Type B pancreatic cell (in vitro differentiated cells): ENCODE measurements at regions not wholly inside any gene's neighbourhood (a gene's known extent, or its start where the extent isn't known, plus 50 kb on each side); places are given as distances from the start of the nearest gene placed in this dataset.
A peak's percentile ranks its signal among the peaks of the same experiment; 100 is the strongest.

Source experiments
- DNase-seq: peaks from one replicate; pipeline ENCODE4 v3.0.0; 2021; ENCODE audit warnings: mixed read lengths; ENCODE audit not compliant: unreplicated experiment; ENCODE audit errors: extremely low spot score
- H3K27ac Mint-ChIP-seq: 2 replicates; pipeline ENCODE4 v1.8.0; 2021; ENCODE audit warnings: mild to moderate bottlenecking, mixed read lengths
- H3K27me3 Mint-ChIP-seq: 2 replicates; pipeline ENCODE4 v1.8.0; 2021; ENCODE audit warnings: mixed read lengths
- H3K36me3 Mint-ChIP-seq: 2 replicates; pipeline ENCODE4 v1.8.0; 2021; ENCODE audit warnings: mixed read lengths
- H3K4me1 Mint-ChIP-seq: one replicate; pipeline ENCODE4 v1.8.0; 2021; ENCODE audit warnings: mixed read lengths; ENCODE audit not compliant: unreplicated experiment
- H3K4me3 Mint-ChIP-seq: 2 replicates; pipeline ENCODE4 v1.8.0; 2021; ENCODE audit warnings: mild to moderate bottlenecking, mixed read lengths
- H3K9me3 Mint-ChIP-seq: 2 replicates; pipeline ENCODE4 v1.8.0; 2021; ENCODE audit warnings: mixed read lengths
- TF ChIP-seq, protein P1 (sequence below): fragments of 200-600 bp; sonication (generic); conservative IDR thresholded peaks from 2 replicates; pipeline ENCODE4 v1.5.0; 2021; ENCODE audit warnings: antibody characterized with exemption, mild to moderate bottlenecking

DNA sequence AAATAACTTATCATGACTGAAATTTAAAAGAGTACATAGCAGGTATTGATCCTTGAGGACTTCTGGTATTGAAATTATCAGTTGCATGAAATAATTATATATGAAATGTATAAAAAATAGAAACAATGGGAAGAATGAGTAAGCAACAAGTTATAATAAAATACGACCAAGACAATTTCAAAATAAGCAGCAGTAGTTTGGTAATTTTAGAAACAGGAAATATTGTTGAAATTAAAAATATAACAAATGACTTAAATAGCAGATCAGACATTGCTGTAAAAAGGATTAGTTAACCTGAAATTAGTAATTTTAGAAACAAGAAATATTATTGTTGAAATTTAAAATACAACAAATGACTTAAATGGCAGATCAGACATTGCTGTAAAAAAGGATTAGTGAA lies 152.3 kb downstream of the BTC start:
- H3K4me1 Mint-ChIP-seq: no peaks in the 10 kb centered on the region
- H3K4me3 Mint-ChIP-seq: no peak overlapping the region
- TF ChIP-seq, protein P1, sequence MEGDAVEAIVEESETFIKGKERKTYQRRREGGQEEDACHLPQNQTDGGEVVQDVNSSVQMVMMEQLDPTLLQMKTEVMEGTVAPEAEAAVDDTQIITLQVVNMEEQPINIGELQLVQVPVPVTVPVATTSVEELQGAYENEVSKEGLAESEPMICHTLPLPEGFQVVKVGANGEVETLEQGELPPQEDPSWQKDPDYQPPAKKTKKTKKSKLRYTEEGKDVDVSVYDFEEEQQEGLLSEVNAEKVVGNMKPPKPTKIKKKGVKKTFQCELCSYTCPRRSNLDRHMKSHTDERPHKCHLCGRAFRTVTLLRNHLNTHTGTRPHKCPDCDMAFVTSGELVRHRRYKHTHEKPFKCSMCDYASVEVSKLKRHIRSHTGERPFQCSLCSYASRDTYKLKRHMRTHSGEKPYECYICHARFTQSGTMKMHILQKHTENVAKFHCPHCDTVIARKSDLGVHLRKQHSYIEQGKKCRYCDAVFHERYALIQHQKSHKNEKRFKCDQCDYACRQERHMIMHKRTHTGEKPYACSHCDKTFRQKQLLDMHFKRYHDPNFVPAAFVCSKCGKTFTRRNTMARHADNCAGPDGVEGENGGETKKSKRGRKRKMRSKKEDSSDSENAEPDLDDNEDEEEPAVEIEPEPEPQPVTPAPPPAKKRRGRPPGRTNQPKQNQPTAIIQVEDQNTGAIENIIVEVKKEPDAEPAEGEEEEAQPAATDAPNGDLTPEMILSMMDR: no peak
- H3K27ac Mint-ChIP-seq: no peak overlapping the region
- peaks cover 3% of the 10 kb centered on the region for H3K9me3 Mint-ChIP-seq
- no peaks in the 10 kb centered on the region for H3K36me3 Mint-ChIP-seq
- no peaks in the 10 kb centered on the region for H3K27me3 Mint-ChIP-seq
- DNase-seq: no peak

DNA sequence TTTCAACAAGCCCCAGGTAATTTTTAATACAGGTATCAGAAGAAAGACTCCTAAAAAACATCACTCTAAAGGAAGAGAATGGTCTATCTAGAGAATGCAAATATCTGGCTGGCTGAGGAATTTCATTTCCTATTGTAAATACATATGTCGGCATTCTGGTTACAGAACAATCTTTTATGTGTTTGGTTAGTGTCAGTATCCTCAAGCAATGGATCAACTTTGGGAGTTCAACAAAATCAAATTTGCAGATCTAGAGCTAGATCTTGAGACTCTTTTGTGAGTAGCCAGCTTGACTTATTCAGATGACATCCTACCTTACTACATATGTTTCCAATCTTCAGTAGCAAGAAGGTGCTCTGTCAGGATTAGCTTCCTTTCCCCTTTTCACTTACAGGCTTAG lies 145.1 kb downstream of the BTC start:
- H3K27ac Mint-ChIP-seq: no peak overlapping the region
- TF ChIP-seq, protein P1: no peak
- H3K27me3 Mint-ChIP-seq: peaks cover under 1% of the 10 kb centered on the region
- H3K4me1 Mint-ChIP-seq: no peaks in the 10 kb centered on the region
- DNase-seq: no peak
- no peak overlapping the region for H3K4me3 Mint-ChIP-seq
- H3K36me3 Mint-ChIP-seq: no peaks in the 10 kb centered on the region
- H3K9me3 Mint-ChIP-seq: peaks cover 3% of the 10 kb centered on the region

DNA sequence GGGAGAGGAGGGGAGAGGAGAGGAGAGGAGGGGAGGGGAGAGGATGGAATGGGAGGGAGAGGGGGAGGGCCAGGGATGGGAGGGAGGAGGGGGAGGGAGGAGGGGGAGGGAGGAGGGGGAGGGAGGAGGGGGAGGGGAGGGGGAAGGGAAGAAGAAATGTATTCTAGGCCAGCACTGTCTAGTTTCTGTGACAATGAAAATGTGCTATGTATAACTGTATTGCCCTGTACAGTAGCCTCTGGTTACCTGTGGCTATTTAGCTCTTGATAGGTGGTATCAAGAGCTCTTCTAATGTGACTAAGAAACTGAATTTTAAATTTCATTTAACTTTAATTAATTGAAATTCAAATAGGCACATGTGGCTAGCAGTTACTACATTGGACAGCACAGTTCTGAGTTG lies 143.1 kb downstream of the BTC start:
- TF ChIP-seq, protein P1: no peak
- Mint-ChIP-seq H3K9me3 (no peaks in the 10 kb centered on the region), H3K4me3 (no peak overlapping the region), H3K4me1 (no peaks in the 10 kb centered on the region), H3K36me3 (no peaks in the 10 kb centered on the region), H3K27ac (no peak overlapping the region), H3K27me3 (peaks cover 7% of the 10 kb centered on the region)
- DNase-seq: no peak

DNA sequence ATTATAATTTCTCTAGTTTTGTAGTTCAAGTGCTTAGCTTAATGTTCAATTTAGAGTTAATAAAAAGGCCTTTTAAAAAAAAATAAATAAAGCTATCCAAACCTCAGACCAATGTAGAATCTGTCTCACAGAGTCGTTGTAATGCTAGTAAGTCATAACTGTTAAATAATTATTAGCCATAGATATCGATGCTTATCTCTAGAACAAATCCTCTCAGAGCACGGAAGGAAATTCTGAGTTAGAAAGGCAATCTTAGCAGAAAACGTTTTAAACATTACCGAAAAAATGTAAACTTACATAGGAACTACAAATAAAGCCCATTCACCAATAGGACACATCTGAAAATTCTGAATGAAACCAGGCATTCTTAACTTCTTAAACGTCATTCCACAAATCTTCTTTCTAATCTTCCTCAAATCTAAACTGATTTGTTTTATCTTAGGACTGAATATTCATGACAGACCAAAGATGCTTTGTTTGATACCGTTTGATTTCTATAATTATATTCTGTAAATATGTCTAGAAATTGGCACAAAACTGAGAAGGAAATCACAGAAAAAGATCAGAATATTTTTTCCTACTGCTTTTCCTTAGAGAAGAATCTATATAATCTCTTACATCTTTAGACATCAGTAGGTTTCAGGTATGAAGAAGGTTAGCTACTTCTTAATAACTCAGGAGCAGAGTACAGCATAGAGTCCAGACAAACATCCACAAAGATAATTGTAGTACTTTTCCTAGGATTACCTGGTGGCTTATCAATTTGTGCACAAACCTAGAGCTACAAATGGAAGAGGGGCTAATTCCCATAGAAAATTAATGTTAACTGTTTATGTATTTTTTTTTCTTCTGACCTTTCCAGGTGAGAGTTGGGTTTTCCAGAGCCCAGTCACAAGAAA lies 140.7 kb downstream of the BTC start:
- H3K4me3 Mint-ChIP-seq: no peak overlapping the region
- TF ChIP-seq, protein P1: no peak
- H3K27ac Mint-ChIP-seq: peak overlapping the region; percentile 81
- H3K27me3 Mint-ChIP-seq: peaks cover 7% of the 10 kb centered on the region
- no peaks in the 10 kb centered on the region for H3K36me3 Mint-ChIP-seq
- no peak for DNase-seq
- no peaks in the 10 kb centered on the region for H3K9me3 Mint-ChIP-seq
- no peaks in the 10 kb centered on the region for H3K4me1 Mint-ChIP-seq

DNA sequence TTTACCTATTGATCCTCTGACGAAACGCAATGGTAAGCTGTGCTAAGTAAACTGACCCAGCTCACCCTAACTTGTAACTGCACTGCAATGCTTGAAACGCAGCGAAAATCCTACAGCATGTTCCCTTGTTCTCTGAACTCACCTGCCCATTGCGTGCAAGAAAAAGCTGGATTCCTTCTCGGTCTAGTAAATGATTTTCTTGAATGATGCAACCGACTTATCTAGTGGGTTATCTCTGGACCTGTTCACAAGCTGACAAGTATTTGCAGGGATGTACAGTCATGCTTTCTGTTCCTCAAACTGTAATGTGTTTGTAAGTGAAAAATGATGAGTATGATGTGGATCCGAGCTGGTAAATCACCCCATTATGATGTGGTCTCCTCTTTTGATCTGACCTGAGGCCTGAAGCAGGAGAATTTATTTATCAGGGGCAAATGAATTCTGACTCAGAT lies 140.1 kb downstream of the BTC start:
- H3K27me3 Mint-ChIP-seq: peaks cover 7% of the 10 kb centered on the region
- H3K27ac Mint-ChIP-seq: peak overlapping the region; percentile 81
- no peak overlapping the region for H3K4me3 Mint-ChIP-seq
- H3K36me3 Mint-ChIP-seq: no peaks in the 10 kb centered on the region
- H3K9me3 Mint-ChIP-seq: no peaks in the 10 kb centered on the region
- no peaks in the 10 kb centered on the region for H3K4me1 Mint-ChIP-seq
- no peak for DNase-seq
- TF ChIP-seq, protein P1: no peak
